OCI-LY7 (cell line): ENCODE measurements at regions not wholly inside any gene's neighbourhood (a gene's known extent, or its start where the extent isn't known, plus 50 kb on each side); places are given as distances from the start of the nearest gene placed in this dataset.

Source experiments
- CTCF ChIP-seq: fragments of 200-600 bp; sonication (generic); conservative IDR thresholded peaks from 2 replicates; pipeline ENCODE4 v1.5.1; 2014; ENCODE audit warnings: mild to moderate bottlenecking, antibody characterized with exemption, low read length, moderate library complexity, mixed read lengths
- EZH2phosphoT487 ChIP-seq: fragments of 200-600 bp; sonication (generic); IDR thresholded peaks from 2 replicates; pipeline ENCODE4 v1.6.1; 2018; ENCODE audit warnings: low read depth, borderline replicate concordance, mild to moderate bottlenecking, mixed run types, antibody characterized with exemption, low read length, moderate library complexity, mixed read lengths

GRCh38 chr2:123086613-123087385 lies 938.3 kb upstream of the CNTNAP5 start:
- TF ChIP-seq CTCF = no peak
- TF ChIP-seq EZH2phosphoT487 = no peak
